ENCODE measurements at regions not wholly inside any gene's neighbourhood (a gene's known extent, or its start where the extent isn't known, plus 50 kb on each side); places are given as distances from the start of the nearest gene placed in this dataset.
"Not testable (repeated sequence)": the region's sequence is repeated elsewhere in the genome, so short reads cannot be mapped to it uniquely, and the experiment has no call there.

- no peaks in the 10 kb centered on the region for H3K4me1 Mint-ChIP-seq
- no peaks in the 10 kb centered on the region for H3K27me3 Mint-ChIP-seq (ENCODE audit: low read depth)
- H3K36me3 Mint-ChIP-seq (ENCODE audit: low read depth), result no peaks in the 10 kb centered on the region
- no peak for TF ChIP-seq CTCF (conservative IDR thresholded peaks at IDR 0.05)
- no peak overlapping the region for H3K4me3 Mint-ChIP-seq
- H3K27ac Mint-ChIP-seq (ENCODE audit: unreplicated experiment), result no peak overlapping the region
- DNase-seq (ENCODE audit: low read depth, low spot score), result no peak
- no peaks in the 10 kb centered on the region for H3K9me3 Mint-ChIP-seq
Observed at GRCh38 chr6:140663094-140663493, 1288.6 kb upstream of the CITED2 start.

GRCh38 chr6:140661691-140662090 lies 1287.2 kb upstream of the CITED2 start:
- Mint-ChIP-seq H3K4me3 (no peak overlapping the region), H3K4me1 (no peaks in the 10 kb centered on the region), H3K36me3 (ENCODE audit: low read depth) (no peaks in the 10 kb centered on the region), H3K27me3 (ENCODE audit: low read depth) (no peaks in the 10 kb centered on the region), H3K27ac (ENCODE audit: unreplicated experiment) (no peak overlapping the region), H3K9me3 (no peaks in the 10 kb centered on the region)
- no peak for TF ChIP-seq CTCF (conservative IDR thresholded peaks at IDR 0.05)
- DNase-seq (ENCODE audit: low read depth, low spot score), result no peak

GRCh38 chr6:140660295-140660694 lies 1285.8 kb upstream of the CITED2 start:
- Mint-ChIP-seq H3K4me3 (no peak overlapping the region), H3K4me1 (no peaks in the 10 kb centered on the region), H3K36me3 (ENCODE audit: low read depth) (no peaks in the 10 kb centered on the region)

GRCh38 chr6:140653972-140654371 lies 1279.5 kb upstream of the CITED2 start:
- Mint-ChIP-seq H3K9me3 (peaks cover 5% of the 10 kb centered on the region), H3K27me3 (ENCODE audit: low read depth) (no peaks in the 10 kb centered on the region), H3K4me1 (no peaks in the 10 kb centered on the region), H3K4me3 (no peak overlapping the region), H3K27ac (ENCODE audit: unreplicated experiment) (no peak overlapping the region), H3K36me3 (ENCODE audit: low read depth) (no peaks in the 10 kb centered on the region)
- no peak for TF ChIP-seq CTCF (conservative IDR thresholded peaks at IDR 0.05)
- no peak for DNase-seq (ENCODE audit: low read depth, low spot score)

More at GRCh38 chr6:140660295-140660694, 1285.8 kb upstream of the CITED2 start:
- Mint-ChIP-seq H3K27me3 (ENCODE audit: low read depth) (no peaks in the 10 kb centered on the region), H3K27ac (ENCODE audit: unreplicated experiment) (no peak overlapping the region), H3K9me3 (peaks cover 2% of the 10 kb centered on the region)
- no peak for DNase-seq (ENCODE audit: low read depth, low spot score)
- no peak for TF ChIP-seq CTCF (conservative IDR thresholded peaks at IDR 0.05)

GRCh38 chr6:140653506-140653905 lies 1279.1 kb upstream of the CITED2 start:
- Mint-ChIP-seq H3K9me3 (peaks cover 7% of the 10 kb centered on the region), H3K27ac (ENCODE audit: unreplicated experiment) (no peak overlapping the region), H3K27me3 (ENCODE audit: low read depth) (no peaks in the 10 kb centered on the region), H3K36me3 (ENCODE audit: low read depth) (no peaks in the 10 kb centered on the region), H3K4me1 (no peaks in the 10 kb centered on the region), H3K4me3 (no peak overlapping the region)
- no peak for DNase-seq (ENCODE audit: low read depth, low spot score)
- no peak for TF ChIP-seq CTCF (conservative IDR thresholded peaks at IDR 0.05)

GRCh38 chr6:140649502-140649901 lies 1275.1 kb upstream of the CITED2 start:
- H3K27me3 Mint-ChIP-seq (ENCODE audit: low read depth); H3K4me3 Mint-ChIP-seq; H3K27ac Mint-ChIP-seq (ENCODE audit: unreplicated experiment); H3K4me1 Mint-ChIP-seq; DNase-seq (ENCODE audit: low read depth, low spot score): not testable (repeated sequence)
- H3K36me3 Mint-ChIP-seq (ENCODE audit: low read depth), result peaks cover 17% of the 10 kb centered on the region
- H3K9me3 Mint-ChIP-seq, result peaks cover 27% of the 10 kb centered on the region

GRCh38 chr6:140647322-140647721 lies 1272.9 kb upstream of the CITED2 start:
- peaks cover 23% of the 10 kb centered on the region for H3K36me3 Mint-ChIP-seq (ENCODE audit: low read depth)
- not testable (repeated sequence) for DNase-seq (ENCODE audit: low read depth, low spot score); H3K4me1 Mint-ChIP-seq; H3K27ac Mint-ChIP-seq (ENCODE audit: unreplicated experiment); H3K27me3 Mint-ChIP-seq (ENCODE audit: low read depth); H3K4me3 Mint-ChIP-seq
- H3K9me3 Mint-ChIP-seq, result peaks cover 30% of the 10 kb centered on the region

Data from neural crest cell (in vitro differentiated cells).